Activated CD4-positive, CD25-positive, alpha-beta regulatory T cell (primary cell): ENCODE measurements at regions not wholly inside any gene's neighbourhood (a gene's known extent, or its start where the extent isn't known, plus 50 kb on each side); places are given as distances from the start of the nearest gene placed in this dataset.

Source experiments
- DNase-seq, 4 experiments: peaks; one replicate each; lab custom pipeline; 2025; lab: John Stamatoyannopoulos, UW

DNA sequence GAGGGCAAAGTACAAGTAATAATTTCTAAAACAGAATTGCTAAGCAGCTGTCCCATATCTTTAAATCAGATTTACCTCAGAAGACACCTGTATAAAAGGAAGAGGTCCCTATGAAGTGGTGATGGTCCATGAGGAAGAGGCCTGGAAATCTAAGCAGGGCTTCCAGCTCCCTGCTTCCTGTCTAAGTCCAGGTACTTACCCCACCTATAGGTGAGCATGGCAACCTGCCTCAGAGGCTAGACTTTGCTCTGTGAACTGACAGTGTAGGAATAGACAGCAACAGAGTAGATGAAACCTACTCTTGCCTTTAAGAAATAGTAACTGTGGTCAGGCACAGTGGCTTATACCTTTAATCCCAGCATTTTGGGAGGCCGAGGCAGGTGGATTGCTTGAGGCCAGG is 55.8 kb upstream of the ARRDC3 start:
- no peak for DNase-seq

DNA sequence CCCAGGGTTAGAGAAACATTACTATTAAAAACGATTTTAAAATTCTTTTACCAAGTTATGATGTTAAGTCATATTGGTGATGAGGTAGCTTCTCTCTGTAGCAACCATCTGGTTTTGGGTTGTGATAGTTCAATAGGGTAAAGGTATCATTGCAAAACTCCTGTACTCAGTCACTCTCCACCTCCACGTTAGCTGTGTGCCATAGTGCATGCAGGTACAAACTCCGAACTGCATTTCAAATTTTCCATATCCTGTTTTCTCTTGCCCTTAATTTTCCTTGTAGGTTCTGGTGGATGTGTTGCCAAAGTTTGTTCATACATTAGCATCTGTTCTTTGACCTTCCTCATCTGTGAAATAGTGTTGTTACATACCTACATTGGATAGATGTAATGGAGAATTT is 53.1 kb upstream of the ARRDC3 start:
- DNase-seq: no peak

DNA sequence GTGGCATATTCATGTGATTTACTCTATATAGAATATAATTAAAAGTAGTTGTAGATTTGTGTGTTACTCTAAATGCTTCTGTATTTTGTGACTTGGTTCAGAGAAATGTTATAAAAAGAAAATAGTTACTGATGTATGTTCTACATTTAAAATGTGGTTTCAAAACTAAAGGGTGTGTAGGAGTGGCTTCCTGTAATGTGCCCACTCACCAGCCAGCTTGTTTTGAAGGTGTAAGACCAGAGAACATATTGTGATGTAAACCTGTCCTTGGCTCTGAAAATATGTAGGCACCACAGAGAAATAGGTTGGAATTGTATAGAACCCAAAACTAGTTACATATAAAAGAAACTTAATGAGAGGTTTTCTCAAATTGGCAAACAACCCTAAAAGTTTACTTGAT is 51.2 kb upstream of the ARRDC3 start:
- DNase-seq: no peak

DNA sequence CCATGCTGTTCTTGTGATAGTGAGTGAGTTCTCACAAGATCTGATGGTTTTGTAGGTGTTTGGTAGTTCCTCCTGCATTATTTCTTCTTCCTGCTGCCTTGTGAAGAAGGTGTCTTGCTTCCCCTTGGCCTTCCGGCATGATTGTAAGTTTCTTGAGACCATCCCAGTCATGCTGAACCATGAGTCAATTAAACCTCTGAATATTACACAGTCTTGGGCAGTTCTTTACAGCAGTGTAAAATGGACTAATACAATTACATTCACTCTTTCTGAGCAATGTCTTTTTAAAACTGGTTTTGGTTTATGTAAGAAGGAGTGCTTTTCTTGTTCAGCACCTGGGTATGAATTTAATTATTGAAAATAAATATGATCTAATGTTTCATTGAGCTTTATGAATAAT is 50.7 kb upstream of the ARRDC3 start:
- DNase-seq: no peak
